Pancreas (tissue), 10 donors: ENCODE measurements at regions not wholly inside any gene's neighbourhood (a gene's known extent, or its start where the extent isn't known, plus 50 kb on each side); places are given as distances from the start of the nearest gene placed in this dataset.

ENCODE experiments used
- ATAC-seq, 4 donors: fragments of 200-7000 bp; cut with Tn5 transposase; one replicate each; pipeline versions ENCODE4 v1.8.0 to v1.9.1; 2020; ENCODE audit warnings: mild to moderate bottlenecking in 4 of 4, moderate library complexity in 4 of 4
- DNase-seq, 6 donors: peaks; one replicate each; pipeline ENCODE4 v3.0.0-alpha.2; 2020
- FAIRE-seq: peaks from 2 replicates; lab custom pipeline; 2012; peaks lifted over from hg19 to GRCh38; lab: Jason Lieb, UNC
- H3K27ac ChIP-seq, 4 donors: fragments of 200-600 bp; sonication (generic); 1 replicate in 3 of 4; 2 replicates in 1 of 4; pipeline versions ENCODE4 v1.5.0 to v1.8.0; 2020
- H3K27me3 ChIP-seq, 4 donors: fragments of 200-600 bp; one replicate each; pipeline ENCODE4 v1.8.0; 2021
- H3K36me3 ChIP-seq, 3 donors: fragments of 200-600 bp; sonication (generic) in 1 of 3; one replicate each; pipeline versions ENCODE4 v1.5.0 to v1.8.0; 2020 to 2021
- H3K4me1 ChIP-seq, 3 donors: fragments of 200-600 bp; one replicate each; pipeline ENCODE4 v1.8.0; 2021
- H3K4me3 ChIP-seq, 4 donors: fragments of 200-600 bp; sonication (generic) in 2 of 4; one replicate each; pipeline versions ENCODE4 v1.5.0 to v1.8.0; 2020 to 2021
- H3K9me3 ChIP-seq, 4 donors: fragments of 200-600 bp; one replicate each; pipeline ENCODE4 v1.8.0; 2021
- WGBS, 2 donors: extraction: QIAGEN DNeasy Blood & Tissue Kit; methylation state at CpG; one replicate each; pipeline ENCODE4 v1.1.7; 2013; 5-methylcytosine and 5-hydroxymethylcytosine counted together
- intact Hi-C, 3 donors: fragments of 100-400 bp; cut with DNase I; formaldehyde crosslinking; loops; one replicate each; pipeline versions ENCODE4 v1.11.1 to v1.14.2; 2022
- TF ChIP-seq, protein P1 (sequence below), 4 donors: fragments of 200-600 bp; sonication (generic) in 3 of 4; IDR thresholded peaks; one replicate each; pipeline versions ENCODE4 v1.5.0 to v1.8.0; 2021; ENCODE audit warnings: antibody characterized with exemption in 4 of 4
- donor health status: healthy with polysubstance abuse.
- donor health status: DM: no; HTN: no; CAD: no; lungs with moderate emphysema.
- donor health status: DM: no; HTN: no; CAD: no.
- donor health status: control.
- donor health status: control.
- donor health status: Bipolar disorder and iron deficiency.
- donor health status: DM: yes; HTN: yes; CAD: no.
- donor health status: DM: no; HTN: no; CAD: no.
- donor health status: DM: no; HTN: no; CAD: no.
- donor health status: DM: yes; HTN: yes; CAD: no.

GRCh38 chr6:166101819-166102419, 65.7 kb downstream of the TBXT start:
- no peaks in the 10 kb centered on the region for H3K9me3 ChIP-seq
- peaks cover 0 to 2% (median 0%) of the 10 kb centered on the region in 4 donors for H3K27me3 ChIP-seq
- intact Hi-C loops, result loop anchor here in 2 of 3 donors (5.0 to 10.0 kb wide), 2 partner anchors 210 to 217 kb away; no protein-coding TSS in a partner anchor
- ATAC-seq, result no peak
- DNase-seq, result no peak
- TF ChIP-seq, protein P1, sequence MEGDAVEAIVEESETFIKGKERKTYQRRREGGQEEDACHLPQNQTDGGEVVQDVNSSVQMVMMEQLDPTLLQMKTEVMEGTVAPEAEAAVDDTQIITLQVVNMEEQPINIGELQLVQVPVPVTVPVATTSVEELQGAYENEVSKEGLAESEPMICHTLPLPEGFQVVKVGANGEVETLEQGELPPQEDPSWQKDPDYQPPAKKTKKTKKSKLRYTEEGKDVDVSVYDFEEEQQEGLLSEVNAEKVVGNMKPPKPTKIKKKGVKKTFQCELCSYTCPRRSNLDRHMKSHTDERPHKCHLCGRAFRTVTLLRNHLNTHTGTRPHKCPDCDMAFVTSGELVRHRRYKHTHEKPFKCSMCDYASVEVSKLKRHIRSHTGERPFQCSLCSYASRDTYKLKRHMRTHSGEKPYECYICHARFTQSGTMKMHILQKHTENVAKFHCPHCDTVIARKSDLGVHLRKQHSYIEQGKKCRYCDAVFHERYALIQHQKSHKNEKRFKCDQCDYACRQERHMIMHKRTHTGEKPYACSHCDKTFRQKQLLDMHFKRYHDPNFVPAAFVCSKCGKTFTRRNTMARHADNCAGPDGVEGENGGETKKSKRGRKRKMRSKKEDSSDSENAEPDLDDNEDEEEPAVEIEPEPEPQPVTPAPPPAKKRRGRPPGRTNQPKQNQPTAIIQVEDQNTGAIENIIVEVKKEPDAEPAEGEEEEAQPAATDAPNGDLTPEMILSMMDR (IDR thresholded peaks at IDR 0.05), result no peak
- H3K27ac ChIP-seq, result no peak overlapping the region
- no peaks in the 10 kb centered on the region for H3K36me3 ChIP-seq
- no peaks in the 10 kb centered on the region for H3K4me1 ChIP-seq
- no peak overlapping the region for H3K4me3 ChIP-seq
- FAIRE-seq, result no peak

DNA sequence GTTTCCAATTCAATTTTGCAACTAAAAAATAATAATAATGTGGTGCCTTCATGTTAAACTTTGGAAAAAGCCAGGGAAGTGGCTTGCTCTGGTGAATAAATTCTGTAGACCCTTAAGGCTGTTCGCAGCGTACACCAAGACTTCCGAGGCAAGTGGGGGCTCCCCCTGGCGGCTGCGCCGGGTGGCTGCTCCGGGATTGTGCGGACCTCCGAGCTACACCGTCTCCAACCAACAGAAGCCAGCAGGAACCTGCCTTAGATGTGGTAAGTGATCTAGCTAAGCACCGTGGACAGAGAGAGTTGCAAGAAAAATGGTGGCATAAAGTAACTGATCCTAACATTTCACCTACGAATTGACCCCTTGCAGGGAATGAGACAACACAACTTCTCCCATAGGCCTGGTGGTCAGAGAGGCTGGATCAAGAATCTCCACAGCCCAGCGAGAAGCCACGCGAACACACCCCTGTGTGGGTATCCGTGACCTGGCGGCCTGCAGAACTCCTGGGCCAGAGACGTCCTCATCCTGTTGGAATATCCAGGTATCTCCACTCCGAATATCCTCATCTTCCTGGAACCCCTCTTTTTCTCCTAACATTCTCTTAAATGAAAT, 69.6 kb downstream of the TBXT start:
- H3K36me3 ChIP-seq, result no peaks in the 10 kb centered on the region
- H3K9me3 ChIP-seq, result no peaks in the 10 kb centered on the region
- DNase-seq, result peak; percentile 55 to 89 (median 71)
- 27 to 32% methylated on average over 19 of the region's 19 CpGs for WGBS, 2 donors
- peak overlapping the region in 2 of 4 donors; percentile 35 to 40 for H3K4me3 ChIP-seq
- H3K27ac ChIP-seq, result no peak overlapping the region
- no peak for FAIRE-seq
- peak; percentile 97 to 100 (median 99) for ATAC-seq
- H3K4me1 ChIP-seq, result no peaks in the 10 kb centered on the region
- TF ChIP-seq, protein P1 (IDR thresholded peaks at IDR 0.05), result peak; percentile 80 to 92 (median 89)
- peaks cover 0 to 2% (median 0%) of the 10 kb centered on the region in 4 donors for H3K27me3 ChIP-seq
- intact Hi-C loops, result loop anchor here in 2 of 3 donors (2.0 to 5.0 kb wide), 3 partner anchors 201 to 216 kb away; no protein-coding TSS in a partner anchor

DNA sequence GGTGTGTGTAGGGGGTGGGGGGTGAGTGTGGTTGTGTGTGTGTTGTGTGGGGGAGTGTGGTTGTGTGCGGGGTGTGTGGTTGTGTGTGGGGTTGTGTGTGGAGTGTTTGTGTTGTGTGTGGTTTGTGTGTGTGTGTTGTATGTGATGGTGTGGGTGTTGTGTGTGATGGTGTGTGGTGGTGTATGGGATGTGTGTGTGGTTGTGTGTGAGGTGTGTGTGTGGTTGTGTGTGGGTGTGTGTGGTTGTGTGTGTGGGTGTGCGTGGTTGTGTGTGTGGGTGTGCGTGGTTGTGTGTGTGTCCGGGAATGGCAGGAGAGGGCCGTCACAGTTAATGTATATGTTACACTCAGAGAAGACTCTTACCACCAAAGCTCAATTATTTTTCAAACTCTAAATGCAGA, 79.8 kb downstream of the TBXT start:
- H3K27ac ChIP-seq, result no peak overlapping the region
- H3K36me3 ChIP-seq, result no peaks in the 10 kb centered on the region
- H3K4me1 ChIP-seq, result no peaks in the 10 kb centered on the region
- intact Hi-C loops, result loop anchor here in 1 of 3 donors (5.0 kb wide), 1 partner anchor 196 kb away; no protein-coding TSS in a partner anchor
- FAIRE-seq (no peak), ATAC-seq (no peak), DNase-seq (no peak)
- TF ChIP-seq, protein P1 (IDR thresholded peaks at IDR 0.05), result no peak
- 80 to 82% methylated on average over 5 of the region's 5 CpGs for WGBS, 2 donors
- no peak overlapping the region for H3K4me3 ChIP-seq
- H3K9me3 ChIP-seq, result no peaks in the 10 kb centered on the region
- no peaks in the 10 kb centered on the region for H3K27me3 ChIP-seq

- FAIRE-seq (no peak), ATAC-seq (peak in 1 of 4 donors; percentile 28)
These were observed 80.4 kb downstream of the TBXT start for GRCh38 chr6:166087246-166087645.

More at GRCh38 chr6:166087246-166087645, 80.4 kb downstream of the TBXT start:
- intact Hi-C loops, result loop anchor here in 1 of 3 donors (5.0 kb wide), 1 partner anchor 195 kb away; no protein-coding TSS in a partner anchor
- no peak for DNase-seq
- H3K27me3 ChIP-seq, result no peaks in the 10 kb centered on the region
- H3K27ac ChIP-seq, result no peak overlapping the region
- H3K36me3 ChIP-seq, result no peaks in the 10 kb centered on the region
- TF ChIP-seq, protein P1 (IDR thresholded peaks at IDR 0.05), result no peak
- no peak overlapping the region for H3K4me3 ChIP-seq
- no peaks in the 10 kb centered on the region for H3K4me1 ChIP-seq
- WGBS, 2 donors, result 66 to 68% methylated on average over 7 of the region's 7 CpGs
- H3K9me3 ChIP-seq, result no peaks in the 10 kb centered on the region
